Endometrium (tissue), 2 donors: ENCODE measurements at regions not wholly inside any gene's neighbourhood (a gene's known extent, or its start where the extent isn't known, plus 50 kb on each side); places are given as distances from the start of the nearest gene placed in this dataset.
"Not testable (repeated sequence)": the region's sequence is repeated elsewhere in the genome, so short reads cannot be mapped to it uniquely, and the experiment has no call there.

Experiments used
- FAIRE-seq: peaks from 2 replicates; lab custom pipeline; 2012; peaks lifted over from hg19 to GRCh38; lab: Jason Lieb, UNC
- donor health status: control.
- donor health status: control.

DNA sequence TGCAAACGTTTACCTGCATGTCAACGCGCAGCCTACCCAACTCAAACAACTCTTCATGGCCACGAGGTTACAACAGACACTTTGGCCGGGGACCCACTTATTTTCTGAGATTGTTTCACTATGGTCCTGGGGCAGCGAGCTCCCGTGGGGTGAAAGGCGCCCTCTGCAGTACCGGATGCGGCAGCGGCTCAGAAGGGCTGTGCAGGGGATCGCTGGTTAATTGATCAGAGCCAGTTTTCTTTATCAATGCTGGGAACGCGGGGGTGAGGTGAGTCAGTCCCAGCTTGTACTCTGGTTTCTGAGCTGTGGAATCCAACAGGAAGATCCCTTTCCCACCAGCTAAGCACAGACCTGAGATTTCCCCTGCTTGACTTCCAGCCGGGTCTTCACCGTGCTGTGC is 366.5 kb upstream of the KLF6 start:
- FAIRE-seq: no peak

DNA sequence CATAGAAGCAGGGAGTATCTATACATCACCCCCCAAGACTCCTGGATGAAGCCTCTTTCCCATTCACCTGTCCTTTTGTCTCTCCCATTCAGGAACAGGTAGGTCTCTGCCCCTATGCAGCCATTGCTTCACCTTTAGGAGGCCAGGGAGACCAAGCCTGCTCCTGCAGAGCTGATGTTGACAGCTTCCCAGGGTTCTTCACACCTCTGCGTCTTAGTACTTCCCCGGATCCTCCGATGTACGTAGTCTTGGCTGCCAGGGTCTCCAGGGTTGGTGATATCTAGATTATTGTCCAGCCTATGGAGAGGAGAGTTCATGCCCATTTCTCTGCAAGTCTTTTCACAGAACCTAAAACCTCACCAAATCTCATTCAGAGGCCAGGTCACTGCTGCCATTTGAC is 365.7 kb upstream of the KLF6 start:
- no peak for FAIRE-seq

DNA sequence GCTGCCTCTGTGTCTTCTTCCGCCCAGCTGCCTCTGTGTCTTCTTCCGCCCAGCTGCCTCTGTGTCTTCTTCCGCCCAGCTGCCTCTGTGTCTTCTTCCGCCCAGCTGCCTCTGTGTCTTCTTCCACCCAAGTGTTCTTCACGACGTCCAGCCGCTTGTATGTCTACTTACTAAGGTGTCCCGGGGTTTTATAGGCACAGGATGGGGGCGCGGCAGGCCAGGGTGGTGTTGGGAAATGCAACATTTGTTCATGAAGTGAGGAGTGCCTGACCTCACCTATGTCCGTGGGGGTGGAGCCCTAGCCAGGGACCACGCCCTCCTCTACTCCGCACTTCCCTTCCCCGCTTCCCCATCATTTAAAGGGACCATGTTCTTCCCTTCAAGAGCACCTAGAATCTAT is 364.5 kb upstream of the KLF6 start:
- not testable (repeated sequence) for FAIRE-seq

DNA sequence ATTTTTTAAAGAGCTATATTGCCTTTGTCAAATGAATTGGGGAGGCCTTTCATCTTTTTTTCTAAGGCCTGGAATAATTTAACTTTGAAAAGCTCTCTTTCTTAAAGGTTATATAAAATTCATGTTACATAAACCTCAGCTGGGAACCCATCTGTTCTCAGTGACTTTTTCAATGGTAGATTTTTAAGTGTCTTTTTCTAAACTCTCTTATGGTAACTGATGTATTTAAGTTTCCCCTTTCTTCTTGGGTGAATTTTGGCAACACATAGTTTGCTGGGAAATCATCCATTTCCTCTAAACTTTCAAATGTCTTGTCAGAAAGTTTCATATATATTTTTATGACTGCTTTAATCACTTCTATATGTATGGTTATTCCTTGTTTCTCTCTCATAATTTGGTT is 362.2 kb upstream of the KLF6 start:
- no peak for FAIRE-seq

DNA sequence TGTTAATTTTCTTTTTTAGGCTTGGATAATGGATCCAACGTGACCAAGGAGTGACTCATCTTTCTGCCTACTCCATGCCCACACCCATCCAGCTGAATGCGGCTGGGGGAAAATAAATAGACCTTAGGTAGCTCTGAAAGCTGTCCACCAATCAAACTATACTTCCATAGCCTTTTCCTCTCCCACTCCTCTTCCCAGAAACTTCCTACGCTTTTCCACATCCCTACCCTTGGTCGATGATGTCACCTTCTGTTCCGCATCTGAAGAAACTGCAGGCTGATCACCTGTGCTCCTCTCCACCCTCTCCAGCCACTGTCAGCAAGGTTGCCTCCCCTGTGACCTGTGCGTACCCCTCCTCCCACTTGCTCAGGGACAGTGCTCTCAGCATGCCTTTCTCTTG is 359.8 kb upstream of the KLF6 start:
- FAIRE-seq: no peak

DNA sequence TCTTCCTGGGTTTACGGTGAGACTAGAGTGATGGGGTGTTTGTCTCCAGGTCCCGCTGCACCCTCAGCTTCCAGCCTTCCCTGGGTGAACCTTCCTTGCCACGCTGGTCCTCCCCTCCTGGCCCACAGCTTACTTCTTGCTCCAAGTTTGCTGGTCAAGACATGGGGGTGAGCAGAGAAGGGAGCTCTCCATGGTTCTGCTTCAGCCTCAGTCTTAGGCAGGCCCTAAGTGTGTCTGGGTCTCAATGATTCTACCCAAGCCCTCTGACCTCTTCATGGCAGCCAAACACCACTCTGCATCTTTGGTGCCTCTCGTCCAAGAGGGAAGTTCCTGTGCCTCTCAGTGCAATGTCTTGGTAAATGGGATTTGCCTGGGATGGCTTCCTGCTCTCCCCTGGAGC is 356.5 kb upstream of the KLF6 start:
- no peak for FAIRE-seq

DNA sequence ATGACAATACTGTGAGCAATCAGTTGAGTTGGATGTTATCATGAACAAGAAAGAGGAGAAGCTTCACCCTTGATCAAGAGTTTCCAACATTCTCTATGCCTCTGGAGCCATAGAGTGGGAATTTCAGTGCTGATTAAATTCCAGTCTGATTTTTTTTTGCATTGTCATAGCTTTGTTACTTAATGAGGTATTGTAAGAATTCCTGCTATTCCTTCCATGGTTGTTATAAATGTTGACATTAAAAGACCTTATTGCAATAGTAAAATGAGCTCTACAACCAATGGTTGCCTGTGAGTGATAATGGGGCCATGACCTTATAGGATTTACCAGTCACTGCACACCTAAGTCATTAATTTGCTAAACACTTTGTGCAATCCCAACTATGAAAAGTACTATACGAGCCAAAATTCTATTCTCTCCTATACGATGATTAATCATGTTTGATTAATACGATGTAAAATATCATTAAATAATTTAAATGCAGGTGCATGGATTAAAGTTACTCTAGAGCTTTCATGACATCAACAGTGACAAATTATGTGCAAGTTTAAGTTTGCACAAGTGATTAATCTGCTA is 353.2 kb upstream of the KLF6 start:
- FAIRE-seq: no peak

DNA sequence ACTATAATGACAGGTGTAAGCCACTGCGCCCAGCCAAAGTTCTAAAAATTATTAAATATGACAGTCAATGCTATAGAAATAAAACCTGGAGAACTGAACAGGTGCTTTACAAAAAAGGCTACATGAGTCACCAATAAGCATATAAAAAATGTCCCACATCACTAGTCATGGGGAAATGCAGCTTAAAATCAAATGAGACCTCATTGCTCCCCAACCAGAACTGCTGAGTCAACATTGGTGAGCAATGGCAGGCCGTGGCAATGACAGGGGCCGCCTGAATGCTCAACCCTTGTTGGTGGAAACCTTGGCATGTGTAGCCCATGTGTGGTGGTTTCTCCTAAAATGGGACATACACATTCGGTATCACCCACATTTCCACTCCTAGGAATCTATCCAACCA is 352.3 kb upstream of the KLF6 start:
- no peak for FAIRE-seq

DNA sequence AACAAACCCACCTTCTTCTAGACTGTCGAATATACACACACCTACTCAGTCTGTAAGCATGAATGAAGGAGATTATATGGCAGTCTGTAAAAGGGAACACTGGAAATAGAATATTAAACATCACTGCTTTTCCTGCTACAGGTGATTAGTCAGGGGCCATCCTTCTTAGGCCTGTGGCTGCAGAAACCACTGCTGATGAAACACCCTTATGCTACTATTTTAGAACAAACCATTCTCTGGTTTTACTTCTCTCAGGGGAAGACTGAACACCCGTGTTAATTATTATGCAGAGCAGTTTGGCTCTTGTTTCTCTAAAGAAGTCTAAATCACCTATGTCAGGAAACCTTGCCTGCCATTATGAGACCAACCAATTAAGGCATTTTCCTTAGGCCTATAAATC is 351.1 kb upstream of the KLF6 start:
- no peak for FAIRE-seq

DNA sequence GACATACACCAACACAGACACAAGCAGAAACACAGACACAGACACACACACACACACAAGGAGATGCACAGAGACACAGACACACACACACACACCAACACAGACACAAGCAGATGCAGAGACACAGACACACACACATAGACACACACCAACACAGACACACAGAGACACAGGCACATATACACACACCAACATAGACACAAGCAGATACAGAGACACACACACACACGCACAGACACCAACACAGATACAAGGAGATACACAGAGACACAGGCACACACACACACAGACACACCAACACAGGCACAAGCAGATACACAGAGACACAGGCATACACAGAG is 347.2 kb upstream of the KLF6 start:
- FAIRE-seq: no peak

DNA sequence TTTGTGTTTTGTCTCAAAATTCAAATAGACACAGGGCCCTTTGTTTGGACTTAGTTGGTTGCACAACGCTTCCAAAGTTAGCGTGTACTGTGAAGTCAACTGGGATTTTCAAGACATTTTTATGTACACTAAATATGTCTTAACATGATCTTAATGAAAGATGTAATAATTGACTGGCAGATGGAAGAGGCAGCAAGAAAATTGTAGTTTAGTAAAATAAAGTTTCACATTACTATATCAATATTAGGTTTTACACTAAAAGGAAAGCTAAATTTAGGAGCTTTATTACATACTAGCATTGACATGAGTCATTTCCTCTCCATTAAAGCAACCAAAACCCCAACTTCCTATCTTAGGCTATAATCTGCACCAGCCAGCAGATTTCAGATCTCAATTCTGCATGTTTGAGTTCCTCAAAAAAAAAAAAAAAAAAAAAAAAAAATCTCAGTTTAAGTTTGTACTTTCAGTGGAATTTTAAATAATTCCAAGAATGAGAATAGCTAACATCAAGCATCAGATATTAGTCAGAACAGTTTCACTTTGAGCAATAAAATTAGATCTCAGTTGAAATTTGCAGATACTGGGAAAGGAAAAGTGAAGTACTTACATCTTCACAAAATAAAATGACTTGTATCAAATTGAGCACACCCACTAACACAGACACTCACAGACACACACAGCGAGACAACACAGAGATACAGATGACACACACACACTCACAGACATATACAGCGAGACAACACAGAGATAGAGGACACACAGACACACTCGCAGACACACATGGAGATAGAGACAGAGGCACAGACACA is 346.6 kb upstream of the KLF6 start:
- peak; percentile 82 for FAIRE-seq

DNA sequence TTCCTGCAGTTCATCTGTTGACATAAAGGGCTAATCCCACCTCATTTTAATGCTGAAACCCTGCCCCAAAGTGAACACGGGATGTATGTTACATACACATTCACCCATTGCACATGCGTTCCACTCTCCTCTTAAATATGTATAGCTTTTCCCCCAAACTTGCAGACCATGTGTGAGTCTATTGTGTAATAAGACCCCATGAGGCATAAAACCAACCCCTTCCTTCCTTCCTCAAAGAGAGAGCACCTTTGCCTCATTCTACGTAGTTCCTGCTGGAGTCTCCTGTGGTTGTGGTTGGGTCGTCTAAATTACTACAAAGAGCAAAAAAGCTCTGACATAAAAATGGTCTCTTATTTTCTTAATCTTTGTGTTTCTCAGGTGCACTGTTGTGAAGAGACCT is 345.7 kb upstream of the KLF6 start:
- FAIRE-seq: no peak

DNA sequence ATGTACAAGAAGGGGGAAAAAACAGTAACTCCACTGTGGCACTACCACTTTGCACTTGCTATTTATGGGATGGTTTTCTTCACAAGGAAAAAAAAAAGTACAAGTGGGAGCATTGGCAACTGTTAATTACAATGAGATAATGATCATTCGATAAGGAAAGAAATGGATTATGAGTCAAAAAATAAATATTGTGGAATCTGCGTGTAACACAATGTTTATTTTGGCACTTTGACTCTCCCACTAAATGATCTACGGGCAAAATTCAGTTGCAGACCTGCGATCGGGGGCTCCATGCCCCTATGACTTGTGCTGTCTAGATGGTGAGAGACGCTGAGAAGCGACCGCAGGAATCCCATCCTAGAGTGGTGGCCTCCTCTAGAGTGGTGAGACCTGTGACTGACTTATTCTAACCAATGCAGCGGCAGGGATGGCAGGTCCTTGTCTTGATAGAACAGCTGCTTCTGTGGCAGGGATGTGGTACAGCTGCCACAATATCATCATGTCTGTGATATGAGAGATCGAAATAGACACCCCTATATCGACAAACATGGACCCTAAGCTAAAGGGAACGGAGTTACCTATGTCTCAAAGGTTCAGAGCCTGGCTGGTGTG is 345.0 kb upstream of the KLF6 start:
- FAIRE-seq: no peak

DNA sequence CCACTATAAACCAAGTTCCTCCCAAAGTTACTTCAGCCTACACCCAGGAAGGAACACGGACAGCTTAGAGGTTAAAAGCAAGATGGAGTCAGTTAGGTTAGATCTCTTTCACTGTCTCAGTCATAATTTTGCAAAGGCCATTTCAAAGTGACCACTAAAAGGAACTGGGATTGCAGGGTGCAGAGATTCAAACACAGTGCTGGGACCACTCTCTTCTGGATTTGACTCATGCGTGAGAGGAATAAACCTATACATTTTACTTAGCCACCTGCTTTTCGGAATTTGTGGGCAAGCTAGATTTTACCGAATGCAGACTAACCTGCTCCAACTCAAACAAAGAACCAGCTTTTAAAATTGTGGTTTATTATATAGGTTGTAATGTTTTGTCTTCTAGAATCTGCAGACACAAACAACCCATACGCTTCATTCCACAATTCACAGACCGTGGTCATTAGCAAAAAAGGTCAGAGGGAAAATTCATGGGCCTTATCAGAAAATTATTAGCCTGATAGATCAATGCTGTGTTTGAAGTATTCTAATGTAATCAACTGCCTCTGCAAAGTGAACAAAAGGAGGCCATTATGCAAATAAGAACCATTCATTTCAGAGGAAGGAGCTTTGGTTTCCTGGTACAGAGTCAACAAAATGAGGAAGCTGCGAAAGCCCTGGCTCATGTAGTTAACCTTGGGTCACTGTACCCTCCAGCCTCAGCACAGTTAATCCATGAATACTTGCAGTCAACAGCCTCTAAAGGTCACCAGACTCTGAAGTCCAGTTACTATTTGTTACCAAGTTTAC is 342.7 kb upstream of the KLF6 start:
- FAIRE-seq: no peak

DNA sequence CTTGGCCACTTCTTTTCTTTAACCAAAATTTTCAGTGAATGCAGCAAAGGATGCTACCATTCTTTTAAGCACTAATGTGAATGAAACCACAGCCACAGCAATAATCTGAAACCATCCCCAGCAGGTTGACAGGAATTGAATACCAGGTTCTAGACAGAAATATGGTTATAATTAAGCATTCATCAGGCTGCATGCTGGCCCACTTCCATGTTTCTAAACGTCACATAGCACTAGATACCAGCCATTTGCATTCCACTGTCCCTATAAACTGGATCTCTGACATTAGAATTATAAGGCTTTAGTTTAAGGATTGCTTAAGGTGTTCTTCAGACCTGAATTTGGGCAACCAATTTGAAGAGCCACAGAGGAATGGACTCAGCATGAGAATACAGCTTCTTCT is 340.8 kb upstream of the KLF6 start:
- FAIRE-seq: no peak

DNA sequence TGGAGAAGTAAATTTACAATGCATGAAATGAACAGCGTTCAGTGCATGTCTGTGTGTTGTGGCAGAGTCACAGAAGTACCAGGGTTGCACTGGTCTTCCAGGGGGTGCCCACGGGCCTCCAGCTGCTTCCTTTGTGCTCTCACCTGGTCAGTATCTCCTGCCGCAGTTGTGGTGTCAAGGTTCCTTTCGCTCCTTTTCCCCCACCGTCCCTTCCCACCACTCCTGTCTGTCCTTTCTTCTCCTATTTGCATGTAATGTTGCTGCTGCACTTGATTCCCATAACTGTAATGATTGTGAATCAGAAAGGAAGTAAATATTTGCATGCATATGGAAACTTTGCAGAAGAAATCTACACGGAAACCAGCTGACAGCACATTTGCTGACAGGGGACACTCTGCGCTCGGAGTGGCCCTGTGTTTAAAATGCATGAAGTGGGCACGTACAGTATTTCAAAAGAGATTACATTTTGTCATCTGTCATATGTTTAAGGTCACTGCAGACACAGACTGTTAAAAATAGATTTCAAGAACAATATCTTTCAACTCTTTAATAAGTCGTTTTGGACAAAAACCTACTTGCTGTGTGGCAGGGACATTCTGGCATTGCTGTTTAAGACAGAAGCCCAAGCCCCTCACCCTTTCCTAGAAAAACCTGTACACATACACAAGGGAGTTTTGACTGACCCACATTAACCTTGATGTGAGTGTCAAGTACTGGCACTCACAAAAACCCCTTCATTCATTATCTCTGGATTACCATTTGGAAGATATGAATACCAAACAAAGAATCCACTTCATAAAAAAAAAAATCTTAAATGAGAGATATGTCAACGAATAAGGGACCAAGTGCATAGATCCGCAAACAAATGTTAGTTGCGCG is 336.7 kb upstream of the KLF6 start:
- no peak for FAIRE-seq

DNA sequence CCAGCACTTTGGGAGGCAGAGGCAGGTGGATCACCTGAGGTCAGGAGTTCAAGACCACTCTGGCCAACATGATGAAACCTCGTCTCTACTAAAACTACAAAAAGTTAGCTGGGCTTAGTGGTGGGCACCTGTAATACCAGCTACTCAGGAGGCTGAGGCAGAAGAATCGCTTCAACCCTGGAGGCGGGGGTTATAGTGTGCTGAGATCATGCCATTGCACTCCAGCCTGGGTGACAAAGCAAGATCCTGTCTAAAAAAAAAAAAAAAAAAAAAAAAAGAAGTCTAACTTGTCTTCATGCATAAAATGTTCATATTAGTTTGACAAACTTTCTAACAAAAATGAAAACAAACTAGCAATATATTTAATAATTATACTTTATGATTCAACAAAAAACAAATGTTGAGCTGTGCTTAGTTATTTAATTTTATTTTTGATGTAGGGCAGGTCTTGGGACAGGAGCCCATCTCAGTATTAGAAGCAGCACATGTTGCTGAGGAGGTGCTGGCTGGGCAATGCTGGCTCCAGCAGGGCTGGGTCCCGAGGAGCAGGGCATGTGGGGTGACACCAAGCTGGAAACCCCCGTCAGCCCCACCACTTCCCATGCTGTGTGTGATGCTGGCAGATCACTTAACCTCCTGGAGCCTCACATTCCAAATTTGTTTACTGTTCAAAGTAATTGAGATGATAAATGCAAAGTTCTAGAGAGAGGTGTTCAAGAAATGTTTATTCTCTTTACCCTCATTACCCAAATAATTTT is 335.3 kb upstream of the KLF6 start:
- peak; percentile 18 for FAIRE-seq

DNA sequence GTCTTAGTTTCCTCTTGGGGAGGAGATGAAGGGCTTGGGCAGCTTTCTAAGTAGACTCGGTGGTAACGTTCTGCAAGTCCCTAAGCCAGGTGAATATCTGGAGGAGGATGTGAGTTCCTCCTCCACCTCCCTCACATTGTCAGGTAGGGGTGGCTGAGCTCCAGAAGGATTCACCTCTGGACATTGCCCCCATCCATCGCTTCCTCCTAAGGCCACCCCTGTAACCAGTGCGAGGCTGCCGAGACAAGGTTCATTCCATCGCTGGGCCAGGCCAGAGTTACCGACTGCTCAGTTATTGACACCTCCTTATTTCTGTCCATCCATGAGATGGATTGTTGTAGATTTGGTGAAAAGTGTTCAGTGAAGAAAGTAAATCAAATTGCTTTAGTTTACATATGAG is 334.1 kb upstream of the KLF6 start:
- no peak for FAIRE-seq

DNA sequence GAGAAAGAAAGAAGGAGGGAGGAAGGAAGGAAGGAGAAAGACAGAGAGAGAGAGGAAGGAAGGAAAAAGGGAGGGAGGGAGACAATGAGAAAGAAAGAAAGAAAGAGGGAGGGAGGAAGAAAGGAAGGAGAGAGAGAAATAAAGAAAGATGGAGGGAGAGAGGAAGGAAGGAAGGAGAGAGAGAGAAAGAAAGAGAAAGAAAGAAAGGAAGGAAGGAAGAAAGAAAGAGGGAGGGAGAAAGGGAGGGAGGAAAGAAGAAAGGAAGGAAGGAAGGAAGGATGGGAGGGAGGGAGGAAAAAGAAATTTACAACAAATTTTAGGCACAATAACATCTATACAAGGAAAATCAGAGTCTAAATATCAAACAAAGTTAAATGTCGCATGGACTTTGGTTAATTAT is 332.6 kb upstream of the KLF6 start:
- FAIRE-seq: no peak

DNA sequence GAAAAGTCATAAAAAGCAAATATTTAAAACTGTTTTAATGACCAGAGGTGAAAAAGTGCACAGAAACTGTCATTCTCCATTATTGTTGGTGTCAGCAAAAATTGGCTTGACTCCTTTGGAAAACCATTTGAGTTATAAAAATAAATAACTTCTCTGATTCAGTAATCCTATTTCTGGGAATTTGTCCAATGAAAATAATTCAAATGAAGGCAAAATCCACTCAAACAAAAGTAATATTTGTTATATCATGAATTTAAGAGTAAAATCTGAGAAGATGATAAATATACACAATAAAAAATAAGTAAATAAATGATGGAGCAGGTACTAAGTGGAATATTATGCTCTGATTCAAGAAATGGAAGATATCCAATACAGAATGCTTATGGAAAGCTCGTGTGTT is 326.6 kb upstream of the KLF6 start:
- peak; percentile 93 for FAIRE-seq

DNA sequence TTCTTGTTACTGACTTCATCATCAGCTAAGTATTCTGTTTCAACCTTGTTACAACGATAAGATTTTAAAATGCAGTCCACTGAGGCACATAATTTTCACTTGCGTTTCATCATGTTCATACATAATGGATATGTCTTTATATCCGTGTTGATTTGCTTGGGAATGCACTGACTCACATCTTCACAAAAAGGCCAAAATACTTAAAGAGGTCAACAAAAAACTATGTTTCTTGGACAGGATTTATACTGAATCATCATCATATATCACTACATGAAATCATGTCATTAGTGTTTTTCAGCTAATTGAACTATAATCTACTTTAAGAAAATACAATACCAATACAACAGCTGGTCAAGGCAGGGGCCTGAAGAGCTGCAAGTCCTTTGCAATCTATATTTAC is 324.5 kb upstream of the KLF6 start:
- FAIRE-seq: no peak
